HG02973 (cell line): ENCODE measurements at regions not wholly inside any gene's neighbourhood (a gene's known extent, or its start where the extent isn't known, plus 50 kb on each side); places are given as distances from the start of the nearest gene placed in this dataset.

ENCODE experiments used
- ATAC-seq: cut with Tn5 transposase; IDR thresholded peaks from one replicate; pipeline ENCODE4 v1.9.1; 2021; ENCODE audit warnings: moderate library complexity; ENCODE audit not compliant: unreplicated experiment

DNA sequence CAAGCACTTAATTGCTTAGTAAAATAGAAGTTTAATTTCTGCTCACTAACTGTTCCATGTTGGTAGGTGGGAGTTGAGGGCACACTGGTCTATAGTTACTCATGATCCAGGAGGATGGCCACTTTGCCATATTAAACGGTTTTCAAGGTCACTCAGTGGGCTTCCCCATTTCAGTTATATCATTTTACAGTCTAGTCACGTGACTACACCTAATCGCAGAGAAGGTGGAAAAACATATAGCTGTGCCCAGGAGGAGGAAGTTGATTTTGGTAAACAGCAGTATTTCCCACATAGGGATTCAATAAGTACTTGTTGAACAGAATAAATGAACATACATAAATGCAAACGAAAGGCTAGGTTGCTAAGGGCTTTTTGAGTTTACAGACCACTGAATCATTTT, 541.1 kb upstream of the CAMK1G start:
- no peak for ATAC-seq

DNA sequence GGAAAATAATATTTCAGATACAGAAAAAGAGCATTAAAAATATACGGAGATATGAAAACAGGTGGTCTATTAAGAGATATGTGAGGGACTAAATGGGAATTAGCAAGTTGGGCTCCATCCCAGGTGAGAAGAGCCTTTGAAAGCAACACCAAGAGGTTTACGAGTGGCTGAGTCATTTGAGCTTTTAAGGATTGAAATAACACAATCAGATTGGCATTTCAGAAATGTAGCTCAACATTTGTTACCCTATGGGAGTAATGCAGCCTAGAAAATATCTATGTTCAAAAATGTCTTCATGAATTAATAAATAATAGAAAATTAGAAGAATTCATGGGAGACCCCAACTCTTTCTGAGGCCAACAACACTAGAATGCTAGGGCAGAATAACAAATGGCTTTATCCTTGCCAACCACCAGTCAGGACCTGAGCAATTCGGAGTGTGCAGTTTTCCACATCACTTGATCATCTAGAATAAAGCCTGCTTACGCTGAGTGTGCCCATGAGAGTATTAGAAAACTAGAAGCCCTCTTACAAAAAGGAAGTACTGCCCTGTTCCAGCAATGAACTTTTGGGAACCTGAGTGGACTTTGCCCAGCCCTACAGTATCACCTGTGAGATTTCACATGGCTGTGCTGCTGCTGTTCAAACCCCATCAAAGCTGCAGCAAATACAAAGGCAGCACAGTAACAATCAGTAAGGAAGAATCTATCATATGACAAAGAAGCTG, 538.0 kb upstream of the CAMK1G start:
- ATAC-seq, result no peak

DNA sequence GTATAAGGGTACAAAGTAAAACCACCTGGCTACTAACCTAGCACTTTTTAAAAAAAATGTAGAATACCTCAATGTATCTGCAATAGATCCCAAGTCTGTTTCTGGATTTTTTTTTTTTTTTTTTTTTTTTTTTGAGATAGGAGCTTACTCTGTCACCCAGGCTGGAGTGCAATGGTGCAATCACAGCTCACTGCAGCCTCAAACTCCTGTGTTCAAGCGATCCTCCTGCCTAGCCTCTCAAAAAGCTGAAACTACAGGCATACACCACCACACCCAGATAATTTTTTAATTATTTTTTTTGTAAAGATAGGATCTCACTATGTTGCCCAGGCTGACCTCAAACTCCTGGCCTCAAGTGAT, 537.5 kb upstream of the CAMK1G start:
- ATAC-seq, result no peak

DNA sequence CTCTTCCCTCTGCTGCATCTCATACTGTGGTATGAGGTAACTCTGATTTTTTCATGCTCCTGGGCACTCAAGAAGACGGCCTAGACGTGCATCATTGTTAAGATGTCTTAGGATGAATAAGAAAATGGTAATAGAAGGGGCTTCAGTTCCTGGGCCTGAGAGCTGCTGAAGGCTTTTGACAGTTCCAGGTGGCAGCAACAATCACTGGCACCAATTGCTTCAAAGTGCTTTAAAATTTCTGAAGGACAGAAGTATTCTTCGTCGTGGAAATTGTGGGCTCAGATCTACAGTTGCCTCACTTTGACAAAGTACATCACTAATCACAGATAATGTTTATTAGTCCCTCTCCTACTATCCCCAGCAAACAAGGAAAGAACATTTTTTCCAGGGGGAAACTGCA, 536.6 kb upstream of the CAMK1G start:
- ATAC-seq, result no peak

DNA sequence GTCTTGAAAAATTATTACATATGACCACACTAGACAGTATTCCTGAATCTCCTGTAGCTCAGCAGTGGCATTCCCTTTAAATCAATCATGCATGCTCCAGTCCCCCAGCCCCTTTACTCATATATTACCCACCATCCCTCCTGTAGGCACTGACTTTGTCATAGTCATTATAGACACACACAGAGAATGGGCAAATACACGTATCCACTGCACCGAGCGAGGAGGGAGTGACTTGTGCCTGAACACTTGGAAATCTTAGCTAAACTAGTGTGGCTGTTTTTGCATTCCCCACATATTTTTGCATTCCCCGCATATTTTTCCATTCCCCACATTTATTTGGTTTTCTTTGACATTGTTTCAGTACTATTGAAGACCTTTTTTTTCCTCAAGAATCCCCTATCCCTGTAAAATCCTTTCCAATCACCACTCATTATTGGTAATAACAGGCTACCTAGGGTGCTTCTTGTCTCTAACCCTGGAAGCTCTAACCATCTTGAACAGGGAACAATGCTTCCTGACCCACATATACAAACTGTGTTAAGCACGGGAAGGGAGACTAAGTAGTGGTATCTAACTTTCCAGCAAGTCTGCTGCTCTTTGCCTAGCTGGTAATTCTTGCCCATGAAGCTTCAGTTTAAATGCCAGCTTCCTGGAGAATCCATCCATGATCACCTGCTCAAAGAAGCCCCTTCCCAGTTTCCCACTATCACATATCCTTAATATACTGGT, 534.4 kb upstream of the CAMK1G start:
- ATAC-seq, result no peak

DNA sequence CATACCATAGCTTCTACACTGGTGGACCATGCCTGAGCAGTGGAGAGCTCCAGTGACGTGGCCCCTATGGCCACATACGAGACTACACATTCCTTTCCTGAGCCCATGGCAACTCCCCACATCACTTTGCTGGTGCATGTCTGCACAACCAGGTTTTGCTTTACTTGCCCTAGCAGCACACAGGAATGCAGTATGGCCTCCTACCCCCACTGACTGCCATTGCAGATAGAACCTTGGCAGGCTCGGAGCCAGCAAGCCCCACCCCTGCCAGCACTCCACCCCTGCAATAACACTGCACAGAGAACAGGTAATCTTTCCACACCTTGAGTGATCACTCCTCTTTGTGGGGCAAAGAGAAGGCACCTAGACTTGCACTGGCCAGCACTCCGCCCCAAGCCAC, 531.9 kb upstream of the CAMK1G start:
- no peak for ATAC-seq

DNA sequence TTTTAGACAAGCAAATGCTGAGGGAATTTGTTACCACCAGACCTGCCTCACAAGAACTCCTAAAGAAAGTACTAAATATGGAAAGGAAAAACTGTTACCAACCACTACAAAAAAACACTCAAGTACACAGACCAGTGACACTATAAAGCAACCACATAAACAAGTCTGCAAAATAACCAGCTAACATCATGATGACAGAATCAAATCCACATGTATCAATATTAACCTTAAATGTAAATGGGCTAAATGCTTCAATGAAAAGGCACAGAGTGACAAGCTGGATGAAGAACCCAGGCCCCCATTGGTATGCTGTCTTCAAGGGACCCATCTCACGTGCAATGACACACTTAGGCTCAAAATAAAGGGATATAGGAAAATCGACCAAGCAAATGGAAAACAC, 529.9 kb upstream of the CAMK1G start:
- ATAC-seq, result no peak

DNA sequence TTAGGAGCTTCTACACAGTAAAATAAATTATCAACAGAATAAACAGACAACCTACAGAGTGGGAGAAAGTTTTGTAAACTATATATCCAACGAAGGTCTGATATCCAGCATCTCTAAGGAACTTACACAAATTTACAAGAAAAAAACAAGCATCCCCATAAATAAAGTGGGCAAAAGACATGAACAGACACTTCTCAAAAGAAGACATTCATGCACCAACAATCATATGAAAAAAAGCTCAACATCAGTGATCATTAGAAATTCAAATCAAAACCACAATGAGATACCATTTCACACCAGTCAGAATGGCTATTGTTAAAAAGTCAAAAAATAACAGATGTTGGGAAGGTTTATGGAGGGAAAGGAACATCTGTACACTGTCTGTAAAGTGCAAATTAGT, 526.4 kb upstream of the CAMK1G start:
- ATAC-seq, result no peak

DNA sequence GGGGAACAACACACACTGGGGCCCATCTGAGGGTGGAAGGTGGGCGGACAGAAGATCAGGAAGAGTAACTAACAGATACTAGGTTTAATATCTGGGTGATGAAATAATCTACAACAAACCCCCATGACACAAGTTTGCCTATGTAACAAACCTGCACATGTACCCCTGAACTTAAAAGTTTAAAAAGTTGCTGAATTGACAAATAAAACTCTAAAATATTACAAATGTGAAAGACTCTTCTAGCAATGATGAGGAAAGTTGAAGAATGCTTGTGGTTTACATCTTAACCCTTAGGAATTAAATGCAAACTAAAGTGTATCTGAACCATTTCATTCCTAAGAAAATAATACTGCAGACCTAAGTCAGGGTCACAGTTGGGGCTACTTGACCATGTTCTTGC, 525.6 kb upstream of the CAMK1G start:
- no peak for ATAC-seq

DNA sequence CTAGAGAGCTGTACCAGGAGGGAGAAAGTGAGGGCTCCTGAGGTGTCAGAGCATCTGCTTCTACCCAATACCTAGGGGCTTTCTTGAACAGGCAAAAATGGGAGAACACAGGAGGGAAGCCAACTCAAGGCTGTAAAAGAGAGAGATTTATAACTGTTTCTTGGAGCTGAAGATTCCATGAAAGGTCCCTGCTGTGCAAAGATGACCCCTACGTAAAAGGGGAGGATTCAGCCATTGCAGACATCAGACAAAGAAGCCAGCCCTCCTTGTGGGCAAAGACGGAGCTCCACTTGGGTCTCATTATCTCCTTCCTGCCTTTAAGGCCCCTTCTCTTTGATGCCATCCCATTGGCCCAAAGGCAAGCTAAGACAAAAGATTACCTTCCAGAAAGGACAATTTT, 524.1 kb upstream of the CAMK1G start:
- ATAC-seq, result no peak

DNA sequence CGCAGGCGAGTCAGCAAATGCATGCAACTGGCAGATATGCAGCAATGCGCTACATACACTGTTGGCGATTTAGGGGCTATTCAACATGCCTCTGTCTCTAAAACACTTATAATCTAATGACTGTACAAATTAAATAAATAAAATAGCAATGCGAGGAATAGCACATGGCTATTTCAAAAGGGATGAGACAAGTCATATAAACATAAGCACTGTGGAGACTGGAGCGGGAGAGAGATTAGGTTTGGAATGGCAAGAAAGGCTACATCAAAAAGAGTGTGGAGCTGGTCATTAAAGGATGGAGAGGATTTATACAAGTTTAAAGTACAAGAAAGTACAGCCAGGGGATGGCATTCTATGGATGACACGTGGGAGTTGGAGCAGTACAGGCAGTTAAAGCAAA, 523.5 kb upstream of the CAMK1G start:
- no peak for ATAC-seq

DNA sequence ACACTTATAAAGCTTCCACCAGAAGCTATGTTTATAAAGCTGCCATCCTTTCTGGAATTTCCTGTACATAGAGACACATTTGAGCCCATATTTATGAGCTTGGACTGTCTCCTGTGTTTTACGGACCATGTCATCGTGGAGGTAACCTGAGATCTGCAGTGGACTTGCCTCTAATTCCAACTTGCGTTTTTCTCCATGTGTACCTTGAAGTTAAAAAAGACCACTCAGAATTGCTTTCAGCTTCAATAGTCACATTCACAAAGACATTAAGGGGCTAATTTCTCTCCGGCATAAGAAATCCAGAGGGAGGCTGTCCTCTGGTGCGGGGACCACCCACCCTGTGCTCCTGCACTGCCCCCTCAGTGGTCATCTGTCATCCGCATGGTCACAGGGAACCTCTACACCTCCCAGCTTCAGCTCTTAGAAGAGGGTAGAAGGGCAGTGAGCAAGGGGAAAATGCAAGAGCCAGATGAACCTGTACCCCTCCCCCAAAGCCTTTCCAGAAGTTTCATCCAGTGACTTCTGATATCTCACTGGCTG, 521.4 kb upstream of the CAMK1G start:
- ATAC-seq, result no peak

DNA sequence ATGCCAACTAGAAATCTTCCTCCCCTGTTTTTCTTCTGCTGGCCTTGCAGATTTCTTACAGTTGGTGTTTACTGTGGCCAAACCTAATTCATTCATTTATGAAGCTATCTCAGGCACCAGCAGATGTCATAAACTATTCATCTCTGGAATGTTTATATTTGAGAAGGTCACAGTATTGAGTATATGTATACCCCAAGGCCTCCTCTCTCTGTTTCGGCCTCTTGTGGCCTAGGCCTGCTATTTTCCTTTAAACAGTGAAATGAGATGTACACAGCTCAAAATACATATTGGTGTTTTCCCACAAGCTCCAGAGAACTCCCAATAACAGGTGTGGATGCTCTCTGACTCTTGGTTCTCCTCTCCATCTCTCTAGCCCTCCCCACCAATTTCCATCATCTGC, 520.7 kb upstream of the CAMK1G start:
- peak; percentile 65 for ATAC-seq

DNA sequence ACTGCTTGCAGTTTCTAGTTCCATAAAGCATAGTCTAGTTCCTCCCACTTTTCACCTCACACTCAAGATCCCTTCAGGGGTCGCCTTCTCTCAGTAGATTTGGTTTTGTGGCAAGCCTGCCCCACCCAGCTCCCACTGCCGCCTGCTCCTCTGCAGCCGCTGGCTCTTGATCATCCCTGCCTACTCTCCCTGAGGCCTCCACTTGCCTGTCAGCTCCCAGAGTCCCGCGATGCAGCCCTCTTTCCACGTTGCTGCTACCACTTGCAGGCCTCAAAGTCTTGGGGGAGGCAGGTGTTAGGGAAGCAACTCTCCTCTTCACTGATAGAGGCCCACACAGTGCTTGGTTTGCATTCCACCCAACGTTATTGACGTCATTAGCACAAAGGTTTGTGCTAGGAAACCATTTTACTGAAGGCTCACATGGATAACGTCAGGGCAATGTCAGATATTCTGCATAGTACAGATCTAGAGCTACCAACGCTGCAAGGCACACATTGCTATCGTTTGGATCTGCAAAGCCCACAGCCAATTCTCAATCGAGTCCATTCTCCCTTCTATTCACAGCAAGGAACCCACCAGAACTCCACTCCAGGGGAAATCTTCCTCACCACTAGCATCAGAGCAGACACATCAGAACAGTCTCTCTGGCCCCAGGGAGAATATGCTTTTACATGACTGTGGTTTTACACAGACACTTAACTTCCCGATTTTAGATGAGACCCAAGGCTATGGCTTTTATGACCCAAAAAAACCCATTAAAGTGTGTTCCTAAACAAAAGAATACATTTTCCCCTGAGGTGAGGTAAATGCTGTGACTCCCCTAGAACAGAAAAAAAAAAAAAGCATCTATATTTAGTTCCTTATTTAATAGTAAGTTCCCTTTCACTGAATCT, 519.5 kb upstream of the CAMK1G start:
- ATAC-seq, result no peak

DNA sequence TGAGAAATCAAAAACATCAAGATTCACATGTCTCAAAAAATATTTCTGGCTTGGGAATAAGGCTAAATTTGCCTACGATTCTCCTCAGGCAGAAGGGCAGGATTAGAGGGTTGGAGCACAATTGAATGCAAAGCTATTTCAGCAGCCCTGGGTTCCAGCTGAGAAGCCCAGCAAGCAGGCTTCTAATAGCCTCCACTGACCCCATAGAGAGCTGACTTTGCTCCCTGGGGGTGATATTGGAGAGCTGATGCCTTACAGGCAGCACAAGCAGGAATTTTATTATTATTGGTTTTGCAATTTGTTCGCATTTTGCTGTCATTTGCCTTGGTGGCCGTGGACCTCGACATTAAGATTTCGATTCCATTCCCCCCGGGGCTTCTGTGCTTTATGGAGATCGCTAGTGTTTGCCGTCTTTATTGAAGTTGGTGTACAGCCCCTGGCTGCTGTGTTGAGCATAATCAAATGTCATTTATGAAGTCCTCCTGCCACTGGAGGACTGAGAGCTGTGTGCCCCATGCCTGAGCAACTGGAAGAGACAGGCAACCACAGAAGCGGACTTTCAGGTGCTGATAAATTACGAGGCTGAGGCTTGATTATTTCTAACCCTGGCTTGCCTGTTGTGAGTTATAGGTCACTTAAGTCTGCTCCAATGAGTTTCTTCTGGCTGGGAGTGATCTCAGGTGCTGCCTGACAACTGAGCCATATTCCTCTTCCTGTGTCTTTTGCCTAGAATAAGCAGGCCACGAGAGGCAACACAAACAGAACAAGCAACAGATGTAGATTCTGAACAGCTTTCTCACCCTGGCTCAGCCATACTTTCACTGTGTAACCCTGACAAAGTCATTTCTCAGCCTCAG, 518.4 kb upstream of the CAMK1G start:
- ATAC-seq, result no peak

DNA sequence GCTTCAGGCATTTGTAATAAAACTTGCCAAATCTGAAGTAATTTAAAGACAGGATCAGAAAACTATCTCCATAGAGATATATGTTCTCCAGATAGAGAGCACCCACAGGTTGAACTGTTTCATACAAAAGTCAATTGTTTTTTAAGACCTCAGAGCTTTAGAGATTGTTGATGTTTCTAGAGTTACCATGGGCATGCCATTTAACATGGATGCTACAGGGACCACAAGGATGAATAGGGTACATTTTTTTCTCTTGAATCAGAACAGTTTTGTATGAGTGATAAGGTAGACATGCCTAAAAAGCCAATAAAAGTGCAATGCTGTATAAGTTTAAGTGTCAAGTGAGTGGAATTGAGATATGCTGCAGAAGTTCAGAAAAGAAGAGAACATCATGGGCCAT, 511.0 kb upstream of the CAMK1G start:
- no peak for ATAC-seq

DNA sequence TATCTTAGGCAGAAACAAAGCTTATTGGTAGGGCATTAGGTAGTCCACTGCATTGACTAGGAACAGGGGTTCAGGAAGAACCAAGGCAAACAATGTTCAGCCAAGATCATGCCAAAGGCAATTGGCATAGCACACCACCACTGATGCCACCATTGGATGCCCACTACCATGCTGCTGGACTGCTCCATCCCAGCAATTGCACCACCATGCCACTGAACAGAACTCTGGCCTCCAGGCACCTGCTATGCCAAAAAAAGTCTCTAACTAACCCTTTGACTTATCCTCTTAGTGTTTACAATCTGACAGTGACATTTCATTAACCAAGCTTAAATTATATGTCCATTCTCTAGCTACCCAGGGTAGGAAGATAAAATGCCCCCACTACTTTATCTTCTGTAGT, 509.6 kb upstream of the CAMK1G start:
- no peak for ATAC-seq

DNA sequence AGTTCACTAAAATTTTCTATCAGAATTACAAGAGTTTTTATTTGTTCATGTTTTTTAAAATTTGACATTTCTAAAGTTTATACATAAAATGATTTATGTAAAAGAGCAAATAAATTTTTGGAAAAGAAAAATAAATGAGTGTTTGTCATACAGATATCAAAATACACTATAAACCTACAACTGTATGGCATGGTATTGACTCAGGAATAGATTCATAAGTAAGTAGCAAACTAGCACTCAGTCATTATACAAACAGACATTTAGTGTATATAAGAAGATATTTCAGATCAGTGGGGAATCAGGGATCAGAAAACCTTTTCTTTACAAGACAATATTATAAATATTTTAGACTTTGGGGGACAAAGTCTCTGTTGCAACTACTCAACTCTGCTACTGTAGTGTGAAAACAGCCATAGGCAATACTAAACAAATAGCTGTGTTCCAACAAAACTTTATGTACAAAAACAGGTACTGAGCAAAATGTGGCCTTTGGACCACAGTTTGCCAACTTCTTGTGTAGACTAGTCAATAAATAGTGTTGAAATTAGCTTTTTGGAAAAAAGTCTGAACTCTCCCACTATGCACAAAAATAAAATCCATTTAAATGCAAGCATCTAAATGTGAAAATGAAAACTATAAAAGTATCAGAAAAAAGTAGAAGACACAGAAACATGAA, 508.8 kb upstream of the CAMK1G start:
- ATAC-seq, result no peak

DNA sequence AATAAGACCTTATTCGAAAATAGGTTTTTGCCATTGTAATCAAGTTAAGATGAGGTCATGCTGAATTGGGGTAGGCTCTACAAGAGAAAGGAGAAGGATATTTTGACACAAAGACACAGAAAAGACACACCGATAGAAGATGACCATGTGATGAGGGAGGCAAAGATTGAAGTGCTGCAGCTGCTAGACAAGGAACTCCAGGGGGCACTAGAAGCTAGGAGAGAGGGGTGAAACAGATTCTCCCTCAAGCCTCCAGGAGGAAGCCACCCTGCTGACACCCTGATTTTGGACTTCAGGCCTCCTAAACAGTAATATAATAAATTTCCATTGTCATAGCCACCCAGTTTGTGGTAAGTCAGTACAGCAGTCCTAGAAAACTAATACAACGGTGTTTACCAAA, 506.8 kb upstream of the CAMK1G start:
- no peak for ATAC-seq

DNA sequence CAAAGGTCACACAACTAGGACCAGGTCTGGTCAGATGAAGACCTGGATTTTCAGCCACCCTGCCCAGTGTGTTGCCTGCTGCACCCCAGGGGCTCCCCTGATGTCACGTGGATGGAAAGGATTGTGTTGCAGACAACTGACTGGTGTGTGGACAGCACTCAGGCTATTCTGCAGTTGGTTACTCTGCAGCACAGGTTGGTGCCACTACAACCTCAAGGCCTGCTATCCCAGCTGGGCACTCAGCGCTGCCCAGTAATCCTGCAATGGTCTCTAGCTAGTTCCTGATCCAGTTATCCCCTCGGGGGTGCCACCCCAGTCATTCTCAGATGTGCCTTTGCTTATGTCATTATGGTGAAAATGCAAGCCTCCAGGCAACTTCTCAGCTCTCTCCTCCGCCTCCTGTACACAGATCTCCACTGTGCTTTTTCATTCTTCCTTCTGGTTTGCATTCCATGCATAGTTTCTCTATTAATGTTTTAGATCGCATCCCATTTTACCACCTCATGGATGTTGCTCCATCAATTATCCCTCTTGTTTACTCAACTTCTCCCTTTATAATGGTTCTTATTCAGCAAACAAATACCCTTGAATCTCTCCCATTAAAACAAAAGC, 503.2 kb upstream of the CAMK1G start:
- no peak for ATAC-seq
